ENCODE measurements at regions not wholly inside any gene's neighbourhood (a gene's known extent, or its start where the extent isn't known, plus 50 kb on each side); places are given as distances from the start of the nearest gene placed in this dataset.
"Not testable (repeated sequence)": the region's sequence is repeated elsewhere in the genome, so short reads cannot be mapped to it uniquely, and the experiment has no call there.

- Histone ChIP-seq H3K27me3 (ENCODE audit: low read length) (no peaks in the 10 kb centered on the region), H3K4me3 (ENCODE audit: low read length) (no peak overlapping the region), H3K9me3 (ENCODE audit: low read length) (no peaks in the 10 kb centered on the region), H3K4me2 (ENCODE audit: low read depth, low read length, poor library complexity, severe bottlenecking) (no peak overlapping the region), H3K36me3 (ENCODE audit: insufficient read depth, low read length) (no peaks in the 10 kb centered on the region), H4K20me1 (ENCODE audit: insufficient read depth, low read depth, low read length) (no peaks in the 10 kb centered on the region), H2AFZ (ENCODE audit: low read length) (no peak overlapping the region), H3K27ac (ENCODE audit: low read length) (no peak overlapping the region), H3K9ac (ENCODE audit: low read length) (no peak overlapping the region), H3K4me1 (ENCODE audit: low read length) (no peaks in the 10 kb centered on the region), H3K9me2 (replicated peaks; ENCODE audit: insufficient read depth, low read length) (no peaks in the 10 kb centered on the region), H3K79me2 (ENCODE audit: low read length) (no peaks in the 10 kb centered on the region)
- no peak for DNase-seq
Measured at GRCh38 chr18:34510926-34511325, 199.2 kb upstream of the DTNA start.

- no peak for DNase-seq
Measured at GRCh38 chr18:34511435-34511834, 198.7 kb upstream of the DTNA start.

GRCh38 chr18:34511879-34512278, 198.2 kb upstream of the DTNA start:
- Histone ChIP-seq H3K9me3 (ENCODE audit: low read length) (no peaks in the 10 kb centered on the region), H3K27me3 (ENCODE audit: low read length) (no peaks in the 10 kb centered on the region), H4K20me1 (ENCODE audit: insufficient read depth, low read depth, low read length) (no peaks in the 10 kb centered on the region), H3K4me1 (ENCODE audit: low read length) (no peaks in the 10 kb centered on the region), H3K36me3 (ENCODE audit: insufficient read depth, low read length) (no peaks in the 10 kb centered on the region), H3K79me2 (ENCODE audit: low read length) (no peaks in the 10 kb centered on the region), H3K4me2 (ENCODE audit: low read depth, low read length, poor library complexity, severe bottlenecking) (no peak overlapping the region), H2AFZ (ENCODE audit: low read length) (no peak overlapping the region), H3K9me2 (replicated peaks; ENCODE audit: insufficient read depth, low read length) (no peaks in the 10 kb centered on the region), H3K27ac (ENCODE audit: low read length) (no peak overlapping the region), H3K9ac (ENCODE audit: low read length) (no peak overlapping the region), H3K4me3 (ENCODE audit: low read length) (no peak overlapping the region)
- DNase-seq, result no peak

More at GRCh38 chr18:34511435-34511834, 198.7 kb upstream of the DTNA start:
- Histone ChIP-seq H3K9me3 (ENCODE audit: low read length) (no peaks in the 10 kb centered on the region), H2AFZ (ENCODE audit: low read length) (no peak overlapping the region), H3K79me2 (ENCODE audit: low read length) (no peaks in the 10 kb centered on the region), H3K27me3 (ENCODE audit: low read length) (no peaks in the 10 kb centered on the region), H3K4me1 (ENCODE audit: low read length) (no peaks in the 10 kb centered on the region), H3K9me2 (replicated peaks; ENCODE audit: insufficient read depth, low read length) (no peaks in the 10 kb centered on the region), H3K4me2 (ENCODE audit: low read depth, low read length, poor library complexity, severe bottlenecking) (no peak overlapping the region), H3K9ac (ENCODE audit: low read length) (no peak overlapping the region), H3K4me3 (ENCODE audit: low read length) (no peak overlapping the region), H3K36me3 (ENCODE audit: insufficient read depth, low read length) (no peaks in the 10 kb centered on the region), H4K20me1 (ENCODE audit: insufficient read depth, low read depth, low read length) (no peaks in the 10 kb centered on the region), H3K27ac (ENCODE audit: low read length) (no peak overlapping the region)

- Histone ChIP-seq H3K79me2 (ENCODE audit: low read length) (no peaks in the 10 kb centered on the region), H3K36me3 (ENCODE audit: insufficient read depth, low read length) (no peaks in the 10 kb centered on the region), H4K20me1 (ENCODE audit: insufficient read depth, low read depth, low read length) (no peaks in the 10 kb centered on the region), H3K27me3 (ENCODE audit: low read length) (no peaks in the 10 kb centered on the region), H3K9ac (ENCODE audit: low read length) (no peak overlapping the region), H3K27ac (ENCODE audit: low read length) (no peak overlapping the region), H3K9me2 (replicated peaks; ENCODE audit: insufficient read depth, low read length) (no peaks in the 10 kb centered on the region), H2AFZ (ENCODE audit: low read length) (no peak overlapping the region), H3K4me3 (ENCODE audit: low read length) (no peak overlapping the region), H3K4me1 (ENCODE audit: low read length) (no peaks in the 10 kb centered on the region), H3K9me3 (ENCODE audit: low read length) (no peaks in the 10 kb centered on the region), H3K4me2 (ENCODE audit: low read depth, low read length, poor library complexity, severe bottlenecking) (no peak overlapping the region)
- no peak for DNase-seq
Measured at GRCh38 chr18:34514238-34514637, 195.9 kb upstream of the DTNA start.

GRCh38 chr18:34514957-34515356, 195.1 kb upstream of the DTNA start:
- H3K27me3 ChIP-seq (ENCODE audit: low read length), result no peaks in the 10 kb centered on the region

GRCh38 chr18:34516355-34516754, 193.7 kb upstream of the DTNA start:
- H3K27me3 ChIP-seq (ENCODE audit: low read length); H3K4me2 ChIP-seq (ENCODE audit: low read depth, low read length, poor library complexity, severe bottlenecking); H3K9me3 ChIP-seq (ENCODE audit: low read length); H2AFZ ChIP-seq (ENCODE audit: low read length); H3K4me1 ChIP-seq (ENCODE audit: low read length); H3K36me3 ChIP-seq (ENCODE audit: insufficient read depth, low read length); H3K79me2 ChIP-seq (ENCODE audit: low read length); H3K9me2 ChIP-seq (replicated peaks; ENCODE audit: insufficient read depth, low read length); H3K27ac ChIP-seq (ENCODE audit: low read length); H3K9ac ChIP-seq (ENCODE audit: low read length); DNase-seq; H4K20me1 ChIP-seq (ENCODE audit: insufficient read depth, low read depth, low read length); H3K4me3 ChIP-seq (ENCODE audit: low read length): not testable (repeated sequence)

More at GRCh38 chr18:34514957-34515356, 195.1 kb upstream of the DTNA start:
- H3K4me1 ChIP-seq (ENCODE audit: low read length), result no peaks in the 10 kb centered on the region
- no peaks in the 10 kb centered on the region for H3K79me2 ChIP-seq (ENCODE audit: low read length)
- H3K9me3 ChIP-seq (ENCODE audit: low read length), result no peaks in the 10 kb centered on the region
- no peak overlapping the region for H3K4me3 ChIP-seq (ENCODE audit: low read length)
- H4K20me1 ChIP-seq (ENCODE audit: insufficient read depth, low read depth, low read length), result no peaks in the 10 kb centered on the region
- H3K36me3 ChIP-seq (ENCODE audit: insufficient read depth, low read length), result no peaks in the 10 kb centered on the region
- no peak overlapping the region for H2AFZ ChIP-seq (ENCODE audit: low read length)
- no peak for DNase-seq
- H3K4me2 ChIP-seq (ENCODE audit: low read depth, low read length, poor library complexity, severe bottlenecking), result no peak overlapping the region
- H3K27ac ChIP-seq (ENCODE audit: low read length), result no peak overlapping the region
- H3K9ac ChIP-seq (ENCODE audit: low read length), result no peak overlapping the region
- H3K9me2 ChIP-seq (replicated peaks; ENCODE audit: insufficient read depth, low read length), result no peaks in the 10 kb centered on the region

GRCh38 chr18:34516996-34517395, 193.1 kb upstream of the DTNA start:
- not testable (repeated sequence) for H3K9me3 ChIP-seq (ENCODE audit: low read length); H3K79me2 ChIP-seq (ENCODE audit: low read length); H3K9me2 ChIP-seq (replicated peaks; ENCODE audit: insufficient read depth, low read length); DNase-seq; H3K9ac ChIP-seq (ENCODE audit: low read length); H3K27ac ChIP-seq (ENCODE audit: low read length); H4K20me1 ChIP-seq (ENCODE audit: insufficient read depth, low read depth, low read length); H3K36me3 ChIP-seq (ENCODE audit: insufficient read depth, low read length); H3K4me3 ChIP-seq (ENCODE audit: low read length); H3K4me1 ChIP-seq (ENCODE audit: low read length); H2AFZ ChIP-seq (ENCODE audit: low read length); H3K27me3 ChIP-seq (ENCODE audit: low read length); H3K4me2 ChIP-seq (ENCODE audit: low read depth, low read length, poor library complexity, severe bottlenecking)

- no peak overlapping the region for H2AFZ ChIP-seq (ENCODE audit: low read length)
- no peaks in the 10 kb centered on the region for H3K27me3 ChIP-seq (ENCODE audit: low read length)
- H3K9me3 ChIP-seq (ENCODE audit: low read length), result no peaks in the 10 kb centered on the region
- DNase-seq, result no peak
- H3K4me3 ChIP-seq (ENCODE audit: low read length), result no peak overlapping the region
- no peaks in the 10 kb centered on the region for H3K4me1 ChIP-seq (ENCODE audit: low read length)
- H3K9ac ChIP-seq (ENCODE audit: low read length), result no peak overlapping the region
- H3K9me2 ChIP-seq (replicated peaks; ENCODE audit: insufficient read depth, low read length), result no peaks in the 10 kb centered on the region
- H4K20me1 ChIP-seq (ENCODE audit: insufficient read depth, low read depth, low read length), result no peaks in the 10 kb centered on the region
- no peaks in the 10 kb centered on the region for H3K36me3 ChIP-seq (ENCODE audit: insufficient read depth, low read length)
- no peaks in the 10 kb centered on the region for H3K79me2 ChIP-seq (ENCODE audit: low read length)
- H3K4me2 ChIP-seq (ENCODE audit: low read depth, low read length, poor library complexity, severe bottlenecking), result no peak overlapping the region
- H3K27ac ChIP-seq (ENCODE audit: low read length), result no peak overlapping the region
Measured at GRCh38 chr18:34521040-34521439, 189.1 kb upstream of the DTNA start.

GRCh38 chr18:34522603-34523002, 187.5 kb upstream of the DTNA start:
- no peaks in the 10 kb centered on the region for H3K9me2 ChIP-seq (replicated peaks; ENCODE audit: insufficient read depth, low read length)
- no peak overlapping the region for H3K4me3 ChIP-seq (ENCODE audit: low read length)
- no peaks in the 10 kb centered on the region for H3K27me3 ChIP-seq (ENCODE audit: low read length)
- H4K20me1 ChIP-seq (ENCODE audit: insufficient read depth, low read depth, low read length), result no peaks in the 10 kb centered on the region
- no peak overlapping the region for H3K9ac ChIP-seq (ENCODE audit: low read length)
- H3K9me3 ChIP-seq (ENCODE audit: low read length), result no peaks in the 10 kb centered on the region
- no peak overlapping the region for H3K27ac ChIP-seq (ENCODE audit: low read length)
- H3K4me1 ChIP-seq (ENCODE audit: low read length), result no peaks in the 10 kb centered on the region
- no peak overlapping the region for H3K4me2 ChIP-seq (ENCODE audit: low read depth, low read length, poor library complexity, severe bottlenecking)
- H3K79me2 ChIP-seq (ENCODE audit: low read length), result no peaks in the 10 kb centered on the region
- no peak for DNase-seq
- no peaks in the 10 kb centered on the region for H3K36me3 ChIP-seq (ENCODE audit: insufficient read depth, low read length)
- H2AFZ ChIP-seq (ENCODE audit: low read length), result no peak overlapping the region

Data from Karpas-422 (cell line).